ENCODE measurements at regions not wholly inside any gene's neighbourhood (a gene's known extent, or its start where the extent isn't known, plus 50 kb on each side); places are given as distances from the start of the nearest gene placed in this dataset.

GRCh38 chr4:20532116-20532790 is 168.0 kb upstream of the PACRGL start:
- TF ChIP-seq, protein P1, sequence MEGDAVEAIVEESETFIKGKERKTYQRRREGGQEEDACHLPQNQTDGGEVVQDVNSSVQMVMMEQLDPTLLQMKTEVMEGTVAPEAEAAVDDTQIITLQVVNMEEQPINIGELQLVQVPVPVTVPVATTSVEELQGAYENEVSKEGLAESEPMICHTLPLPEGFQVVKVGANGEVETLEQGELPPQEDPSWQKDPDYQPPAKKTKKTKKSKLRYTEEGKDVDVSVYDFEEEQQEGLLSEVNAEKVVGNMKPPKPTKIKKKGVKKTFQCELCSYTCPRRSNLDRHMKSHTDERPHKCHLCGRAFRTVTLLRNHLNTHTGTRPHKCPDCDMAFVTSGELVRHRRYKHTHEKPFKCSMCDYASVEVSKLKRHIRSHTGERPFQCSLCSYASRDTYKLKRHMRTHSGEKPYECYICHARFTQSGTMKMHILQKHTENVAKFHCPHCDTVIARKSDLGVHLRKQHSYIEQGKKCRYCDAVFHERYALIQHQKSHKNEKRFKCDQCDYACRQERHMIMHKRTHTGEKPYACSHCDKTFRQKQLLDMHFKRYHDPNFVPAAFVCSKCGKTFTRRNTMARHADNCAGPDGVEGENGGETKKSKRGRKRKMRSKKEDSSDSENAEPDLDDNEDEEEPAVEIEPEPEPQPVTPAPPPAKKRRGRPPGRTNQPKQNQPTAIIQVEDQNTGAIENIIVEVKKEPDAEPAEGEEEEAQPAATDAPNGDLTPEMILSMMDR (IDR thresholded peaks at IDR 0.05; ENCODE audit: low read depth, low read length, missing control alignments), result no peak
- no peak for DNase-seq (ENCODE audit: low read depth)
- in situ Hi-C loops (cut with HindIII; ENCODE audit: low sequenced_read_pairs), result no loop called here
- H3K4me3 ChIP-seq (ENCODE audit: low read depth, low read length), result no peak overlapping the region

GRCh38 chr4:20532871-20533870 is 167.1 kb upstream of the PACRGL start:
- TF ChIP-seq, protein P1 (IDR thresholded peaks at IDR 0.05; ENCODE audit: low read depth, low read length, missing control alignments), result no peak
- no peak overlapping the region for H3K4me3 ChIP-seq (ENCODE audit: low read depth, low read length)
- peak; percentile 29 for DNase-seq (ENCODE audit: low read depth)
- in situ Hi-C loops (cut with HindIII; ENCODE audit: low sequenced_read_pairs), result no loop called here

GRCh38 chr4:20538905-20539304 is 161.4 kb upstream of the PACRGL start:
- DNase-seq (ENCODE audit: low read depth), result no peak
- TF ChIP-seq, protein P1 (IDR thresholded peaks at IDR 0.05; ENCODE audit: low read depth, low read length, missing control alignments), result no peak
- H3K4me3 ChIP-seq (ENCODE audit: low read depth, low read length), result no peak overlapping the region
- in situ Hi-C loops (cut with HindIII; ENCODE audit: low sequenced_read_pairs), result no loop called here

DNA sequence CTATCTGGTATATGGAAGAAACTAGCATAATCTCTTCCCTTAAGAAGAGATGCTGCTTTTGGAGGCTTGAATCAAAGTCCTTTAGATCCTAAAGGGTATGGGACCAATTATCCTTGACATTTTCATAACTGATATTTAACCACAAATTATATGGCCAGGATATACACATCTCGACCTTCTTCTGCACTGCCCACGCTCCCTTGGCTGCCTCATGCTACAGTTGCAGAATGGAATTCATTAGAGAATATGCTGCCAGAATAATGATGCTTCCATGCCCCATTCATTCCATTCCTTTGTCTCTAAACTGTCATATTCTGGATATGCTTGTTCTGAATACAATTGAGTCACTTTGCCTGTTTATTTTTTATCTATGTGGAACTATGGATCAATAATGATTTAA is 157.1 kb upstream of the PACRGL start:
- no peak for DNase-seq (ENCODE audit: low read depth)
- H3K4me3 ChIP-seq (ENCODE audit: low read depth, low read length), result no peak overlapping the region
- TF ChIP-seq, protein P1 (IDR thresholded peaks at IDR 0.05; ENCODE audit: low read depth, low read length, missing control alignments), result no peak
- in situ Hi-C loops (cut with HindIII; ENCODE audit: low sequenced_read_pairs), result no loop called here

DNA sequence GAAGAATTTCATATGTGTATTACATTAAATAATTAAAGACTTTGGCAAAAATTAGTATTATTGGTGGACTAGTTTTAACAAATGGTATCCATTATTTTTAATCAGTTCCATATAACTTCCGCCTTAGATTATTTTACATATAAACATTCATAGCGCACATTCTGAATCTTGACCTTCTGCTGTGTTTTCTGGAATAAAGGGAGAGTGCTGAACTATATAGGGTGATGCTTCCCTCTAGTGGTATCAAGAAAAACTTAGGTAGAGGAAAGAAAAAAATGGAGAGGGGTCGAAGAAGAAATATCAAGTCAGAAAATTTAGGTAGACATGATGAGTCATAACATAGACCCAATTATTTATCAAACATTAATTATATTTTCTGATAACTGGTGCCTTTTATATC is 155.6 kb upstream of the PACRGL start:
- TF ChIP-seq, protein P1 (IDR thresholded peaks at IDR 0.05; ENCODE audit: low read depth, low read length, missing control alignments), result peak; percentile 46
- in situ Hi-C loops (cut with HindIII; ENCODE audit: low sequenced_read_pairs), result no loop called here
- H3K4me3 ChIP-seq (ENCODE audit: low read depth, low read length), result no peak overlapping the region
- DNase-seq (ENCODE audit: low read depth), result peak; percentile 28

DNA sequence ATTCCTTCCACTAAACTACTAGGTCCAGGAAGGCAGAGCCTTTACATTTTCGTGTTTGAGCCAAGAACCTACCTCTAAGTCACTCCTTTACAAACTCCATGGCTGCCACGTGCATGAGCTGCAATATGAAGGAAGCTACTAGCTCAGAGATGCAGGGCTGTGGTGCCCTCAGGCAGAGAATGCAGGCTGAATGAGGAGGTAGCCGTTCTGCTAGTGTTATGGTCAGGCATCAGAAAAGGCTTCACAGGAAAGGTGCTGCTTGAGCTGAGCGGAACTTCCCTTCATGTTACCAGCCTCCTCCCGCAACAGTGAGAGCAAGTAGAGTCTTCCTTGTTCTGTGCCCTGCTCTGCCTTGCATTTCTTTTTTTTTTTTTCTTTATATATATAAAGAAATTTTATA is 148.3 kb upstream of the PACRGL start:
- in situ Hi-C loops (cut with HindIII; ENCODE audit: low sequenced_read_pairs), result no loop called here
- no peak overlapping the region for H3K4me3 ChIP-seq (ENCODE audit: low read depth, low read length)
- TF ChIP-seq, protein P1 (IDR thresholded peaks at IDR 0.05; ENCODE audit: low read depth, low read length, missing control alignments), result no peak
- DNase-seq (ENCODE audit: low read depth), result no peak

Measured in astrocyte of the cerebellum (primary cell).